ENCODE measurements at regions not wholly inside any gene's neighbourhood (a gene's known extent, or its start where the extent isn't known, plus 50 kb on each side); places are given as distances from the start of the nearest gene placed in this dataset.

- peaks cover 3% of the 10 kb centered on the region for H3K27me3 ChIP-seq (ENCODE audit: control insufficient read depth, insufficient read depth, low read length)
- CTCF ChIA-PET, result interaction anchor here (0.7 to 5.3 kb wide), 4 partner anchors 14 to 1046 kb away, joined by 3 to 26 read pairs (median 6); no protein-coding TSS in a partner anchor
- no peak for TF ChIP-seq CTCF (IDR thresholded peaks at IDR 0.05; ENCODE audit: insufficient read depth, low read depth, low read length)
- POLR2A ChIA-PET, result no interaction called here
- DNase-seq (ENCODE audit: low read depth), result no peak
- H3K4me3 ChIP-seq (ENCODE audit: low read depth, low read length), result no peak overlapping the region
- H3K36me3 ChIP-seq (ENCODE audit: control insufficient read depth, insufficient read depth, low read length), result no peaks in the 10 kb centered on the region
These were observed 202.5 kb upstream of the CLINT1 start for GRCh38 chr5:158061451-158061850.

GRCh38 chr5:158060212-158060611, 201.3 kb upstream of the CLINT1 start:
- Histone ChIP-seq H3K27me3 (ENCODE audit: control insufficient read depth, insufficient read depth, low read length) (peaks cover 3% of the 10 kb centered on the region), H3K36me3 (ENCODE audit: control insufficient read depth, insufficient read depth, low read length) (no peaks in the 10 kb centered on the region), H3K4me3 (ENCODE audit: low read depth, low read length) (no peak overlapping the region)
- ChIA-PET CTCF (interaction anchor here (0.9 to 2.0 kb wide), 5 partner anchors 8 to 1073 kb away, joined by 3 to 8 read pairs (median 3); no protein-coding TSS in a partner anchor), POLR2A (no interaction called here)
- DNase-seq (ENCODE audit: low read depth), result no peak
- no peak for TF ChIP-seq CTCF (IDR thresholded peaks at IDR 0.05; ENCODE audit: insufficient read depth, low read depth, low read length)

GRCh38 chr5:158058208-158059120, 199.5 kb upstream of the CLINT1 start:
- DNase-seq (ENCODE audit: low read depth), result no peak
- TF ChIP-seq CTCF (IDR thresholded peaks at IDR 0.05; ENCODE audit: insufficient read depth, low read depth, low read length), result no peak
- Histone ChIP-seq H3K36me3 (ENCODE audit: control insufficient read depth, insufficient read depth, low read length) (no peaks in the 10 kb centered on the region), H3K4me3 (ENCODE audit: low read depth, low read length) (no peak overlapping the region), H3K27me3 (ENCODE audit: control insufficient read depth, insufficient read depth, low read length) (peaks cover 3% of the 10 kb centered on the region)
- ChIA-PET CTCF (interaction anchor here (0.5 kb wide), 1 partner anchor 21 kb away, joined by 3 read pairs; no protein-coding TSS in a partner anchor), POLR2A (interaction anchor here (0.6 kb wide), 1 partner anchor 1048 kb away, joined by 9 read pairs; no protein-coding TSS in a partner anchor)

- ChIA-PET POLR2A (no interaction called here), CTCF (no interaction called here)
- Histone ChIP-seq H3K36me3 (ENCODE audit: control insufficient read depth, insufficient read depth, low read length) (no peaks in the 10 kb centered on the region), H3K4me3 (ENCODE audit: low read depth, low read length) (no peak overlapping the region), H3K27me3 (ENCODE audit: control insufficient read depth, insufficient read depth, low read length) (peaks cover 3% of the 10 kb centered on the region)
- no peak for TF ChIP-seq CTCF (IDR thresholded peaks at IDR 0.05; ENCODE audit: insufficient read depth, low read depth, low read length)
- DNase-seq (ENCODE audit: low read depth), result no peak
These were observed 197.3 kb upstream of the CLINT1 start for GRCh38 chr5:158056130-158056825.

- H3K36me3 ChIP-seq (ENCODE audit: control insufficient read depth, insufficient read depth, low read length), result no peaks in the 10 kb centered on the region
- CTCF ChIA-PET, result interaction anchor here (0.9 kb wide), 1 partner anchor 17 kb away, joined by 3 read pairs; no protein-coding TSS in a partner anchor
- no peak for DNase-seq (ENCODE audit: low read depth)
- POLR2A ChIA-PET, result no interaction called here
- H3K4me3 ChIP-seq (ENCODE audit: low read depth, low read length), result no peak overlapping the region
- H3K27me3 ChIP-seq (ENCODE audit: control insufficient read depth, insufficient read depth, low read length), result peaks cover 3% of the 10 kb centered on the region
- TF ChIP-seq CTCF (IDR thresholded peaks at IDR 0.05; ENCODE audit: insufficient read depth, low read depth, low read length), result no peak
These were observed 196.2 kb upstream of the CLINT1 start for GRCh38 chr5:158055111-158055501.
